CD4-positive, alpha-beta T cell treated with Interleukin-15 for 1 hour (primary cell): ENCODE measurements at regions not wholly inside any gene's neighbourhood (a gene's known extent, or its start where the extent isn't known, plus 50 kb on each side); places are given as distances from the start of the nearest gene placed in this dataset.

ENCODE experiments used
- DNase-seq: peaks from one replicate; pipeline ENCODE4 v3.0.0-alpha.2; 2020

DNA sequence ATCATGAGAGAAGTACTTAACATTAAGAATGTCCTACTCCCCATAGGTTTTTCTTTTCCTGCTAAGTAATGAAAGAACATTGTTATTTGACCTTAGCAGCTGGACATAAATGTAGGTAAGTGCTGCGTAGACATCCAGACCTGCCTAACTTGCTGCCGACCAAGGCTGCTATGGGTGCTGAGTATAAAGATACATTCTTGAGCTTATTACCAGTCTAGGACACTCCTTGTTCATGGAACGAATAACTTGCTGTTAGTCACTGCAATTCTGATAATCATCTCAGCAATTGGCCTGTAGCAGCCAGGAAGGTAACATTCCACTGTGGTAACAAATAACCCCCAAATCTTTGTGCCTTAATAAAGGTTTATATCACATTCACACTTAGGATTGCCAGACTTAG lies 478.1 kb downstream of the VRK1 start:
- DNase-seq = no peak

GRCh38 chr14:97276573-97276972 lies 479.4 kb downstream of the VRK1 start:
- no peak for DNase-seq

DNA sequence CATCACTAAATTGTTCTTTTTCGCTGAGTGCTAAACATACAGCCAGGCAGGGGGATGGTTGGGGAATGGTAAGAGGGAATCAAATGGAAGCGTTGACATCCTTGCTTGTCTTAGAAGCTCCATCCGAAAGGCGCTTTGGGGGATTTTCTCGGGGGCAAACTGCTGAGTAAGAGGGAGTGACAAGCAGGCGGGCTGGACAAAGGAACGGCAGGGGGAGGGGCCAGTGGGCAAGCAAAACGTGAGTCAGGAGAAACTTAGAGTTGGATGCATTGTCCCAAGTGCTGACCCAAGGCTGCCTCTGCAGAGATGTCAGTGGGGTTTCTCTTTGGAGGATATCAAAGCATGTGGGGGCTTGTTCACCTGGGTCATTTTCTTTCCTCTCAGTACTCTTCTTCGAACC lies 480.5 kb downstream of the VRK1 start:
- DNase-seq = no peak

- DNase-seq = no peak
Measured at GRCh38 chr14:97280526-97280925, 483.3 kb downstream of the VRK1 start.

DNA sequence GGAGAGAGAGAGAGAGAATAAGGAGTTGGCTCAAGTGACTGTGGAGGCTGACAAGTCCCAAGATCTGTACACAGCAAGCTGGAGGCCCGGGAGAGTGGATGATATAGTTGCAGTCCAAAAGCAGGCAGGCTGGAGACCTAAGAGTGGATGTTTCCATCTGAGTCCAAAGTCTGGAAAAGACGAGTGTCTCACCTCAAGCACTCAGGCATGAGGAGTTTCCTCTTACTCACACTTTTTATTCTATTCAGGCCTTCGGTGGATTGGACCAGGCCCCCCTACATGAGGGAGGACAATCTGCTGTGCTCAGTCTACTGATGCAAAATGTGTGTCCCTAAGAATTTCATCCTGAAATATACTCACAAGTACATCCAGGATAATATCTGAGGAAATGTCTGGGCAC lies 484.6 kb downstream of the VRK1 start:
- no peak for DNase-seq

DNA sequence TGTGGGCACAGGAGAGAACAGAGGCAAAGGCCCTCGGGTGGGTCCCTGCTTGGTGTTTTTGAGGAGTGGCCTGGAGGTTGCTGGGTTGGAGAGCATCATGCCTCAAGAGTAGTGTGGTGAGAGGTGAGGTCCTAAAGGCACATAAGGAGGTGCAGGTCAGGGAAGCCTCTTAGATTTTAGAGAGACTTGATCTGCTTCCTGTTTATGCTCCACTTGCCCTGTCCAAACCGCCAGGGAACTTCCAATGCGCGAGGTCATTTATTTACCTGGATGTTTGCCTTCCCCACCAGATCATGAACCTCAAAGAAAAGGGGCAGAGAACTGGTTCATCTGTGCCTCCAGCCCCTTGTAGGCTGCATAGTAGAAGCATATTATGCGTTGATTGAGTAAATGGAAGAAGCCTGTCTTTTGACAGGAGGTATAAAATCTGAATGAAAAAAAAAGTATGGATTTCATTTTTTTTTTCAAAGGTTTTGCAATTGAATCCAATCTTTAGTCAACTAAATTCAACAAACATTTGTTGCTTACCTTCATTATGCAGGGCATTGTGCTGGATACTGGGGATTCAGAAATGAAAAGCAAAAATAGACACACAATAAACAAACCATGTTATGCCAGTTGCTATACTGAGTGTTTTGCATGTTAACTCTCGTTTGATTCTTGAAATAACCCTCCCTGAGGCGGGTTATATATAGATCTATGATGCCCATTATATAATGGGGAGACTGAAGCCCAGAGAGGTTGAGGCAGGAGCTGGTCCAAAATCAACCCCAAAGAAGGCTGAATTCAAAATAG lies 485.2 kb downstream of the VRK1 start:
- no peak for DNase-seq

GRCh38 chr14:97283005-97283403 lies 485.8 kb downstream of the VRK1 start:
- DNase-seq = no peak

DNA sequence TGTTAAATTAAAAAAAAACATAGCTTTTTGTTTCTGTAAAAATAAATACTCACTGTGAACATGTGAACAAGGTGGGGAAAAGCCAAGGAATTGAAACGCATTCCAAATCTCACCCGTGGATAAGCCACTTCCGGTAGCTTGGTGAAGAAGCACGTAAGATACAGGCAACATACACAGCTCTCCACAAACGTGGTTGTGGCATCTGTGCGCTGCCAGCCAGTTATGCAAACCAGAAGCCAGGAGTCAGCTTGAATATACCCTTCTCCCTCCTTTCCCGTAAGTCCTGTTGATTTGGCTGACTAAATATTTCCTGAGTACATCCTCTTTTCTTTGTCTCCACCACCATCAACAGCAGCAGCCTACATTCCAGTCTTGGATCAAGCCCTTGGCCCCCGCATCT lies 486.2 kb downstream of the VRK1 start:
- DNase-seq = no peak

DNA sequence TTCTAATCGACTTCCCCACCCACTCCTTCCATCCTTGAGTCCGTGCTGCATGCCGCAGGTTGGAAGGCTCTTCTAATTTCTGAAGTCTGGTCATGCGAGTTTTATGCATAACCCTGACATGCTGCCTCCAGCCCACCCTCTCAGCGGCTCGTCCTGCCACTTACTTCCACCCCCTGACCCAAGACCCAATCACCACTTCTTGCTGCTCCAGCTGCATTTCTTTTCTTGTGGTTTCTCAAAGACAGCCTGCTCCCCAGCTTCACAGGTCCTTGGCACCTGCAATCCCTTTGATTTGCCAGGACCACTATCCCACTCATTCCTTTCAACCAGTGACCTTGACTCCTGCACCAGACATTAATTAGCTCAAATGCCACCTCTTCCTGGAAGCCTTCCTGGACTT lies 486.7 kb downstream of the VRK1 start:
- no peak for DNase-seq

DNA sequence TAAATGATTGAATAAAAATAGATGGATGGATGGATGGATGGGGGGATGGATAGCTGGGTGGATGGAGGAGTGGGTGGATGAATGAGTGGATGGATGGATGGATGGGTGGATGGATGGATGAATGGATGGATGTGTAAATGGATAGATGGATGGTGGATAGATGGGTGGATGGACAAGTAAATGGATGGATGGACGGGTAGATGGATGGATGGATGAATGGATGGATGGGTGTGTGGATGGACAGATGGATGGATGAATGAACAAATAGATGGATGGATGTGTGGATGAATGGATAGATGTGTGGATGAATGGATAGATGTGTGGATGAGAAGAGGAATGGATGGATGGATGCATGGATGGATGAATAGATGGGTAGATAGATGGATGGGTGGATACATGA lies 490.8 kb downstream of the VRK1 start:
- no peak for DNase-seq

- no peak for DNase-seq
Measured at GRCh38 chr14:97290065-97290464, 492.9 kb downstream of the VRK1 start.

GRCh38 chr14:97290977-97291376 lies 493.8 kb downstream of the VRK1 start:
- no peak for DNase-seq

GRCh38 chr14:97293659-97294058 lies 496.5 kb downstream of the VRK1 start:
- no peak for DNase-seq

GRCh38 chr14:97295108-97295710 lies 498.0 kb downstream of the VRK1 start:
- DNase-seq = no peak

GRCh38 chr14:97296176-97296575 lies 499.0 kb downstream of the VRK1 start:
- no peak for DNase-seq

GRCh38 chr14:97297100-97297499 lies 499.9 kb downstream of the VRK1 start:
- no peak for DNase-seq

GRCh38 chr14:97298331-97298730 lies 501.1 kb downstream of the VRK1 start:
- DNase-seq = no peak

DNA sequence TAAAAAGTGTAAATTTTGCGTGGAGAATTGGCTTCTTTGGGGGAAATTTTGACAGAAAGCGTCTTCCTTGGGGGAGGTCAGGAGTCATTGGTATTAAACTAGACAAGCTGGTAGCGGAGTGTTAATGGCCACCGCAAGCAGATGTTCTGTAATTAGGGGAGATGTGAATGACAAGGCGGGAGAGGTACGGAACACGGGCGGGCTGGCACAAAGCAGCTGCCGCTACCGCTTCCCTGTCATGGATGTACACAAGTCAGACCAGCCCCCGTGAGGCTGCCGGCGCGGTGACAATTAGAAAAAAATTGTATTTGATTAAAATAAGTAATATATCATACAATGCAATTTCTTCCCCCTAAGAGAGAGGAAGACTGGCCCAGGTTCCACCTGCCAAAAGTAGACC lies 501.6 kb downstream of the VRK1 start:
- no peak for DNase-seq

DNA sequence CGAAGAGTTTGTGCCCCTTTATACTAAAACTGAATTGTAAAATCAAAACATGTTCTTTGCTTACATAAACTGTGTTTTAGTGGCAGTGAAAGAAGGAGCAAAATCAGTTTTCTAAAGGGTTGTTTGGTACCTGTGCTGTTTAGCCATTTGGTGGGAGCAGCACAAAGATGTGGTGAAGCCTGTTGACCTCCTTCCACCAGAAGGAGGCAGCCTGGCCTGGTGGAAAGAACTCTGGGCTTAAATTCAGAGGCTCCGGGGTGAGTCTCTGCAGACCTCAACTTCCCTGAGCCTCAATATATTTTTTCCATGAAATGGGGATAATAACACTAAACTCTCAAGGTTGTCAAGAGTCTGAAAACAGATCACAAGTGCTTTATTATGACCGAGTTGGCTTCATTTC lies 502.5 kb downstream of the VRK1 start:
- peak; percentile 21 for DNase-seq

- no peak for DNase-seq
Measured at GRCh38 chr14:97301931-97302559, 504.9 kb downstream of the VRK1 start.

DNA sequence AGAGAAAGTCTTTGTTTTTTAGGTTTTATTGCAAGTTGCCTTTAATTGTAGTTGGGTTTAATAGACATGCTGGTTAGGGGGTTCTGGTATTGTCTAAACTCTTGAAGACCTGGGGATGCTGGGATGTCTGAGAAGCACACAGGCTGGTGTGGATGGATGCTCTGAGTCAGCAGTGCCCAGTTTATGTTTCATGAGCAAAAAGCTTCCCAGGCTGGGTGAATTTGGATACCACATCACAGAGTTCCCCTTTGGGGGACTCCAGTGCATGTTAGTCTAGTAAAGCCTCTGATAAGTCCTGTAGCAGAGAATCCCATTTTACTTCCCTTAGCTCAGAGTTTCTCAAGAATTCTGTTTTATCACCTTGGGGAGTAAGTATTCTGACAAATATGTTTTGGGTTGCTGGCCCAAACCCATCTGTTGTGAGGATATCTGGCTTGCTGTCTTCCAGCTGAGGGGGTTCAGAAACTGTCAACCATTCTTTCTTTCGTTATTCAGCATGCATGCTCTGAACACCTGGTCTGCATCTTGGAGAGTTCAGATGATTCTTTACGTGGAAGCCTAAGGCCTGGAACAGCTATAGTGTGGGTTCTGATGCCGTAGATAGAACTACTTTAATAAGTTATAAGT lies 509.1 kb downstream of the VRK1 start:
- DNase-seq = no peak

DNA sequence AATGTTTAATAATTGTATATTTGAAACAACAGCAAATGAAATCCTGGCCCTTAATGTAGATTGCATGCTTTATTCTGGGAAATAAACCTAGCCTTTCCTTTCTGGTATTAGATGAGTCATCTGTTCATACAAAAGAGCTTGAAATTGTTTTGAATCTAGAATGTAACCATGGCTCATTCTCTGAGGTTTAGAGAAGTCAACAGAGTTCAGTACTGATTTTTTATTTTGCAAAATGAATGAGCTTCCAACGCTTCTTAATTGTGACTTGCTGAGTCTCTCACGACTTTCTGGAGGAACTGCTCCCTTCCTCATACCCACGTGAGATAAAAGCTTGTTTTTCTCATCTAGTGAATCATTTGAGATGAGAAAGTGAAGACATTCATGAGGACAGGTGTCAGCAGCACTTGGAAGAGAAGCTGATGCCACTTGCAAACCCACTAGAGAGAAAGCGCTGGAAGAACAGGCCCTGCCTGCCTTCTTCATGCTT lies 509.6 kb downstream of the VRK1 start:
- no peak for DNase-seq

- no peak for DNase-seq
Measured at GRCh38 chr14:97311411-97311810, 514.2 kb downstream of the VRK1 start.

GRCh38 chr14:97312910-97313309 lies 515.7 kb downstream of the VRK1 start:
- no peak for DNase-seq
